ENCODE measurements at regions not wholly inside any gene's neighbourhood (a gene's known extent, or its start where the extent isn't known, plus 50 kb on each side); places are given as distances from the start of the nearest gene placed in this dataset.

GRCh38 chr2:479490-480176, 191.7 kb upstream of the ALKAL2 start:
- DNase-seq, result no peak

- no peak for DNase-seq
Observed at GRCh38 chr2:479031-479430, 191.1 kb upstream of the ALKAL2 start.

GRCh38 chr2:471560-471959, 183.7 kb upstream of the ALKAL2 start:
- DNase-seq, result no peak

- no peak for DNase-seq
Observed at GRCh38 chr2:469514-469913, 181.6 kb upstream of the ALKAL2 start.

- DNase-seq, result no peak
Observed at GRCh38 chr2:468648-469336, 180.9 kb upstream of the ALKAL2 start.

GRCh38 chr2:467892-468647, 180.2 kb upstream of the ALKAL2 start:
- DNase-seq, result no peak

- DNase-seq, result no peak
Observed at GRCh38 chr2:467543-467891, 179.6 kb upstream of the ALKAL2 start.

- no peak for DNase-seq
Observed at GRCh38 chr2:467101-467500, 179.2 kb upstream of the ALKAL2 start.

GRCh38 chr2:464562-465309, 176.8 kb upstream of the ALKAL2 start:
- no peak for DNase-seq

GRCh38 chr2:460861-461260, 173.0 kb upstream of the ALKAL2 start:
- peak in 2 of 4 experiments; percentile 11 to 12 for DNase-seq

- no peak for DNase-seq
Observed at GRCh38 chr2:459931-460330, 172.0 kb upstream of the ALKAL2 start.

- DNase-seq, result no peak
Observed at GRCh38 chr2:458425-458815, 170.5 kb upstream of the ALKAL2 start.

GRCh38 chr2:457792-458424, 170.0 kb upstream of the ALKAL2 start:
- no peak for DNase-seq

- DNase-seq, result no peak
Observed at GRCh38 chr2:457262-457661, 169.4 kb upstream of the ALKAL2 start.

GRCh38 chr2:455913-456312, 168.0 kb upstream of the ALKAL2 start:
- DNase-seq, result no peak

GRCh38 chr2:455015-455705, 167.3 kb upstream of the ALKAL2 start:
- no peak for DNase-seq

- DNase-seq, result no peak
Observed at GRCh38 chr2:453132-453531, 165.2 kb upstream of the ALKAL2 start.

- no peak for DNase-seq
Observed at GRCh38 chr2:451495-451894, 163.6 kb upstream of the ALKAL2 start.

GRCh38 chr2:449246-450067, 161.6 kb upstream of the ALKAL2 start:
- DNase-seq, result no peak

GRCh38 chr2:447902-448665, 160.2 kb upstream of the ALKAL2 start:
- no peak for DNase-seq

All from activated naive CD4-positive, alpha-beta T cell (primary cell).